IMR-90 (cell line): ENCODE measurements at regions not wholly inside any gene's neighbourhood (a gene's known extent, or its start where the extent isn't known, plus 50 kb on each side); places are given as distances from the start of the nearest gene placed in this dataset.

Experiments
- ATAC-seq: fragments of 200-7000 bp; cut with Tn5 transposase; 2 replicates; pipeline ENCODE4 v1.9.1; 2020; ENCODE audit warnings: low read depth, mild to moderate bottlenecking, moderate library complexity
- BruUV-seq: library from RNA; stranded (reverse); fragments of 400-500 nt; replicated peaks from 2 replicates; lab custom pipeline; 2021; lab: Mats Ljungman, UMichigan
- CTCF ChIA-PET: fragments of 300-600 bp; formaldehyde crosslinking; extraction: SDS; loops from one replicate; lab custom pipeline; 2021; ENCODE audit warnings: antibody characterized with exemption; lab: Yijun Ruan, JAX
- POLR2A ChIA-PET: fragments of 300-600 bp; sonication (Branson Sonifier 250); formaldehyde crosslinking; loops from one replicate; lab custom pipeline; 2022; ENCODE audit warnings: antibody characterized with exemption; ENCODE audit not compliant: unreplicated experiment; lab: Charles Lee
- DNase-seq: peaks from one replicate; pipeline ENCODE4 v3.0.0; 2013
- H2AFZ ChIP-seq: replicated peaks from 2 replicates; pipeline ENCODE3; 2013; ENCODE audit warnings: low read length, mild to moderate bottlenecking; ENCODE audit not compliant: poor library complexity
- H2AK5ac ChIP-seq: 2 replicates; pipeline ENCODE4 v1.6.1; 2013; ENCODE audit warnings: low read depth, low read length, inconsistent platforms
- H2AK9ac ChIP-seq: replicated peaks from 2 replicates; pipeline ENCODE3; 2013; ENCODE audit warnings: mild to moderate bottlenecking, low read depth, low read length, moderate library complexity; ENCODE audit not compliant: poor library complexity
- H2BK120ac ChIP-seq: 2 replicates; pipeline ENCODE4 v1.6.1; 2013; ENCODE audit warnings: low read depth, low read length, inconsistent platforms
- H2BK15ac ChIP-seq: 3 replicates; pipeline ENCODE4 v1.6.1; 2013; ENCODE audit warnings: low read depth, low read length, inconsistent platforms
- H2BK20ac ChIP-seq: 2 replicates; pipeline ENCODE4 v1.6.1; 2013; ENCODE audit warnings: low read depth, mild to moderate bottlenecking, inconsistent platforms, low read length, moderate library complexity
- H2BK5ac ChIP-seq: 2 replicates; pipeline ENCODE4 v1.6.1; 2013; ENCODE audit warnings: mild to moderate bottlenecking, low read depth, low read length, inconsistent platforms; ENCODE audit not compliant: poor library complexity, severe bottlenecking
- H3K14ac ChIP-seq: replicated peaks from 2 replicates; pipeline ENCODE4 v1.6.1; 2013; ENCODE audit warnings: low read depth, low read length, inconsistent platforms
- H3K18ac ChIP-seq: 2 replicates; pipeline ENCODE4 v1.6.1; 2013; ENCODE audit warnings: low read depth, low read length, control low read depth
- H3K23ac ChIP-seq: 2 replicates; pipeline ENCODE4 v1.6.1; 2013; ENCODE audit warnings: low read depth, low read length, inconsistent platforms
- H3K27ac ChIP-seq: 2 replicates; pipeline ENCODE4 v1.5.1; 2013; ENCODE audit warnings: mild to moderate bottlenecking, control low read depth, low read length; ENCODE audit not compliant: insufficient read depth
- H3K27me3 ChIP-seq: 2 replicates; pipeline ENCODE4 v1.6.1; 2013; ENCODE audit warnings: low read length; ENCODE audit not compliant: control insufficient read depth, insufficient read depth
- H3K36me3 ChIP-seq: 2 replicates; pipeline ENCODE4 v1.6.1; 2013; ENCODE audit warnings: low read length, mixed read lengths; ENCODE audit not compliant: control insufficient read depth, insufficient read depth
- H3K4ac ChIP-seq: 2 replicates; pipeline ENCODE4 v1.6.1; 2013; ENCODE audit warnings: low read depth, low read length, inconsistent platforms
- H3K4me1 ChIP-seq: 2 replicates; pipeline ENCODE4 v1.6.1; 2013; ENCODE audit warnings: low read length, mixed read lengths; ENCODE audit not compliant: control insufficient read depth, insufficient read depth
- H3K4me2 ChIP-seq: 2 replicates; pipeline ENCODE4 v1.6.1; 2013; ENCODE audit warnings: low read depth, mild to moderate bottlenecking, control low read depth, low read length, moderate library complexity
- H3K4me3 ChIP-seq: 2 replicates; pipeline ENCODE4 v1.5.1; 2013; ENCODE audit warnings: low read depth, mild to moderate bottlenecking, control low read depth, low read length, moderate library complexity; ENCODE audit not compliant: insufficient read depth
- H3K56ac ChIP-seq: 2 replicates; pipeline ENCODE4 v1.6.1; 2013; ENCODE audit warnings: low read length, inconsistent platforms; ENCODE audit not compliant: insufficient read depth; ENCODE audit errors: extremely low read depth
- H3K79me1 ChIP-seq, 2 experiments: 2 replicates each; pipeline ENCODE4 v1.6.1; 2013; ENCODE audit warnings: low read length in 2 of 2, inconsistent platforms in 1 of 2, low read depth in 1 of 2
- H3K9ac ChIP-seq: 2 replicates; pipeline ENCODE4 v1.6.1; 2013; ENCODE audit warnings: low read depth, low read length, control low read depth
- H3K9me1 ChIP-seq: 2 replicates; pipeline ENCODE4 v1.6.1; 2013; ENCODE audit warnings: low read length, inconsistent platforms; ENCODE audit not compliant: insufficient read depth
- H3K9me3 ChIP-seq: 2 replicates; pipeline ENCODE4 v1.6.1; 2013; ENCODE audit warnings: low read length; ENCODE audit not compliant: control insufficient read depth, insufficient read depth
- H4K20me1 ChIP-seq: 2 replicates; pipeline ENCODE4 v1.6.1; 2013; ENCODE audit warnings: low read length, inconsistent platforms; ENCODE audit not compliant: insufficient read depth
- H4K5ac ChIP-seq: 2 replicates; pipeline ENCODE4 v1.6.1; 2013; ENCODE audit warnings: mild to moderate bottlenecking, low read depth, low read length, control low read depth
- H4K8ac ChIP-seq, 2 experiments: 2 replicates each; pipeline ENCODE4 v1.6.1; 2013; ENCODE audit warnings: low read depth in 2 of 2, low read length in 2 of 2, control low read depth in 1 of 2, inconsistent platforms in 1 of 2
- H4K91ac ChIP-seq: 2 replicates; pipeline ENCODE4 v1.6.1; 2013; ENCODE audit warnings: low read depth, low read length, inconsistent platforms; ENCODE audit not compliant: insufficient read depth
- BHLHE40 ChIP-seq: fragments of 150-350 bp; IDR thresholded peaks from 2 replicates; pipeline ENCODE4 v1.6.1; 2016; ENCODE audit warnings: mild to moderate bottlenecking, low read depth, low read length
- CEBPB ChIP-seq: IDR thresholded peaks from 2 replicates; pipeline ENCODE4 v1.6.1; 2012; ENCODE audit warnings: low read depth, low read length, improper control_type of control experiment
- CTCF ChIP-seq: conservative IDR thresholded peaks from 2 replicates; pipeline ENCODE4 v1.5.1; 2012; ENCODE audit warnings: mild to moderate bottlenecking, low read depth, low read length, improper control_type of control experiment
- ELK1 ChIP-seq: fragments of 150-350 bp; IDR thresholded peaks from 2 replicates; pipeline ENCODE4 v1.6.1; 2016; ENCODE audit warnings: low read depth, mild to moderate bottlenecking, low read length, moderate library complexity, borderline replicate concordance
- MAFK ChIP-seq: IDR thresholded peaks from 2 replicates; pipeline ENCODE4 v1.6.1; 2012; ENCODE audit warnings: low read depth, low read length, improper control_type of control experiment
- MXI1 ChIP-seq: IDR thresholded peaks from 2 replicates; pipeline ENCODE4 v1.6.1; 2012; ENCODE audit warnings: low read depth, mild to moderate bottlenecking, low read length, moderate library complexity, borderline replicate concordance
- NFE2L2 ChIP-seq: fragments of 150-350 bp; IDR thresholded peaks from 2 replicates; pipeline ENCODE4 v1.6.1; 2016; ENCODE audit warnings: low read depth, mild to moderate bottlenecking, low read length
- POLR2A ChIP-seq: IDR thresholded peaks from 2 replicates; pipeline ENCODE4 v1.6.1; 2012; ENCODE audit warnings: mild to moderate bottlenecking, low read depth, low read length
- RCOR1 ChIP-seq: IDR thresholded peaks from 2 replicates; pipeline ENCODE4 v1.6.1; 2012; ENCODE audit warnings: mild to moderate bottlenecking, low read length, improper control_type of control experiment; ENCODE audit not compliant: insufficient replicate concordance
- RFX5 ChIP-seq: IDR thresholded peaks from 2 replicates; pipeline ENCODE4 v1.8.0; 2012; ENCODE audit warnings: low read depth, mild to moderate bottlenecking, low read length, moderate library complexity
- SMC3 ChIP-seq: fragments of 150-350 bp; IDR thresholded peaks from 2 replicates; pipeline ENCODE4 v1.6.1; 2016; ENCODE audit warnings: low read depth, mild to moderate bottlenecking, antibody characterized with exemption, low read length, moderate library complexity
- USF2 ChIP-seq: fragments of 150-350 bp; IDR thresholded peaks from 2 replicates; pipeline ENCODE4 v1.6.1; 2017; ENCODE audit warnings: mild to moderate bottlenecking, antibody characterized with exemption, low read length, low read depth
- WGBS, 2 experiments: methylation state at CpG; one replicate each; pipeline versions ENCODE4 v1.1.5 to v1.1.7; 2013; ENCODE audit warnings: missing lambda C conversion rate in 2 of 2; ENCODE audit not compliant: insufficient read length in 1 of 2; ENCODE audit errors: extremely low coverage in 2 of 2; 5-methylcytosine and 5-hydroxymethylcytosine counted together
- dilution Hi-C: fragments of 300-500 bp; cut with HindIII; formaldehyde crosslinking; loops from one replicate; pipeline ENCODE4 v1.14.3; 2018; ENCODE audit warnings: low sequenced_read_pairs; ENCODE audit not compliant: unreplicated experiment
- in situ Hi-C: fragments of 300-500 bp; cut with MboI; formaldehyde crosslinking; loops from 3 replicates; pipeline ENCODE4 v1.14.3; 2019; ENCODE audit warnings: low sequenced_read_pairs, inconsistent platforms, mixed read lengths
- intact Hi-C: fragments of 100-400 bp; cut with micrococcal nuclease; formaldehyde crosslinking; loops from 2 replicates; pipeline ENCODE4 v1.10.0; 2022

- dilution Hi-C loops, result no loop called here
- Histone ChIP-seq H4K20me1 (no peaks in the 10 kb centered on the region), H3K56ac (no peak overlapping the region), H3K9me1 (no peaks in the 10 kb centered on the region), H4K8ac (no peak overlapping the region), H4K91ac (no peak overlapping the region), H3K14ac (no peak overlapping the region), H3K18ac (no peak overlapping the region), H3K27me3 (peaks cover 1% of the 10 kb centered on the region; the same call in 1 of the 2 replicates), H3K79me1 (no peaks in the 10 kb centered on the region), H3K9me3 (no peaks in the 10 kb centered on the region), H3K4ac (no peak overlapping the region), H3K36me3 (no peaks in the 10 kb centered on the region), H2AK5ac (no peak overlapping the region), H2BK20ac (no peak overlapping the region), H2AFZ (no peak overlapping the region), H2BK5ac (no peak overlapping the region), H3K23ac (no peak overlapping the region), H3K9ac (no peak overlapping the region), H3K27ac (no peak overlapping the region), H2AK9ac (no peak overlapping the region), H2BK15ac (no peak overlapping the region), H4K5ac (no peak overlapping the region), H3K4me3 (no peak overlapping the region), H2BK120ac (no peak overlapping the region), H3K4me1 (no peaks in the 10 kb centered on the region), H3K4me2 (no peak overlapping the region)
- TF ChIP-seq NFE2L2, result no peak
- no peak for TF ChIP-seq POLR2A
- TF ChIP-seq BHLHE40, result no peak
- TF ChIP-seq RFX5, result no peak
- no peak for TF ChIP-seq USF2
- TF ChIP-seq RCOR1, result no peak
- no peak for TF ChIP-seq CEBPB
- TF ChIP-seq MXI1, result no peak
- no peak for TF ChIP-seq CTCF
- TF ChIP-seq ELK1, result no peak
- TF ChIP-seq SMC3, result no peak
- no peak for TF ChIP-seq MAFK
- BruUV-seq, result no TSS peak
- CTCF ChIA-PET, result no interaction called here
- POLR2A ChIA-PET, result no interaction called here
- DNase-seq (no peak), ATAC-seq (no peak)
- in situ Hi-C loops, result no loop called here
- no CpG with 5 or more reads among the region's 1 CpG for WGBS, 2 experiments
- intact Hi-C loops, result no loop called here
These were observed 433.7 kb downstream of the MAFB start for GRCh38 chr20:40255365-40255764.
